HEK293 (cell line): ENCODE measurements at regions not wholly inside any gene's neighbourhood (a gene's known extent, or its start where the extent isn't known, plus 50 kb on each side); places are given as distances from the start of the nearest gene placed in this dataset.

Source experiments
- CTCF ChIA-PET: fragments of 350-600 bp; formaldehyde crosslinking; extraction: SDS; loops from one replicate; lab custom pipeline; 2021; ENCODE audit warnings: antibody characterized with exemption; lab: Yijun Ruan, JAX
- POLR2A ChIA-PET: fragments of 300-600 bp; formaldehyde crosslinking; extraction: SDS; loops from one replicate; lab custom pipeline; 2020; ENCODE audit warnings: antibody characterized with exemption, inconsistent platforms; lab: Yijun Ruan, JAX
- H3K27ac ChIP-seq: fragments of 200-500 bp; sonication (Bioruptor generic); 2 replicates; pipeline ENCODE4 v1.5.1; 2014; ENCODE audit warnings: low read depth, low read length, control low read depth, inconsistent platforms; ENCODE audit errors: extremely low read depth
- H3K36me3 ChIP-seq, 2 experiments: fragments of 200-500 bp in 1 of 2; sonication (Bioruptor generic) in 1 of 2; 1 replicate in 1 of 2; 2 replicates in 1 of 2; pipeline ENCODE4 v1.5.1; 2014 to 2017; ENCODE audit warnings: inconsistent platforms in 2 of 2, low read length in 2 of 2; ENCODE audit not compliant: control insufficient read depth in 2 of 2, insufficient read depth in 1 of 2
- H3K4me1 ChIP-seq: fragments of 200-500 bp; sonication (Bioruptor generic); 2 replicates; pipeline ENCODE4 v1.5.1; 2014; ENCODE audit warnings: mild to moderate bottlenecking, low read length, inconsistent platforms; ENCODE audit not compliant: control insufficient read depth, insufficient read depth
- H3K4me3 ChIP-seq: 2 replicates; pipeline ENCODE4 v1.5.1; 2011; ENCODE audit warnings: low read depth, mild to moderate bottlenecking, control low read depth, low read length, moderate library complexity
- H3K9me3 ChIP-seq: fragments of 200-500 bp; sonication (Bioruptor generic); 2 replicates; pipeline ENCODE4 v1.5.1; 2014; ENCODE audit warnings: low read depth, low read length, inconsistent platforms; ENCODE audit not compliant: control insufficient read depth, insufficient read depth
- TRIM28 ChIP-seq: IDR thresholded peaks from 2 replicates; pipeline ENCODE4 v1.6.1; 2011; ENCODE audit warnings: low read length, control low read depth, borderline replicate concordance
- ZBTB44 ChIP-seq: fragments of 450-650 bp; IDR thresholded peaks from 2 replicates; pipeline ENCODE4 v1.5.1; 2018; ENCODE audit warnings: missing biosample characterization, mild to moderate bottlenecking, missing genetic modification characterization
- ZBTB48 ChIP-seq: fragments of 450-650 bp; formaldehyde crosslinking; IDR thresholded peaks from 2 replicates; pipeline ENCODE4 v1.5.1; 2016; ENCODE audit warnings: missing biosample characterization, missing genetic modification characterization
- ZFHX2 ChIP-seq: fragments of 450-650 bp; formaldehyde crosslinking; conservative IDR thresholded peaks from 2 replicates; pipeline ENCODE4 v1.5.1; 2016; ENCODE audit warnings: missing biosample characterization, missing genetic modification characterization
- ZFP69B ChIP-seq: fragments of 450-650 bp; formaldehyde crosslinking; IDR thresholded peaks from 2 replicates; pipeline ENCODE4 v1.5.1; 2016; ENCODE audit warnings: missing biosample characterization, missing genetic modification characterization
- ZNF121 ChIP-seq: fragments of 450-650 bp; formaldehyde crosslinking; IDR thresholded peaks from 2 replicates; pipeline ENCODE4 v1.5.1; 2016; ENCODE audit warnings: missing biosample characterization, missing genetic modification characterization
- ZNF155 ChIP-seq: fragments of 450-650 bp; formaldehyde crosslinking; IDR thresholded peaks from 2 replicates; pipeline ENCODE4 v1.5.1; 2016; ENCODE audit warnings: missing biosample characterization, missing genetic modification characterization
- ZNF214 ChIP-seq: fragments of 450-650 bp; formaldehyde crosslinking; IDR thresholded peaks from 2 replicates; pipeline ENCODE4 v1.5.1; 2017; ENCODE audit warnings: missing biosample characterization, mild to moderate bottlenecking, missing genetic modification characterization, borderline replicate concordance
- ZNF366 ChIP-seq: fragments of 450-650 bp; formaldehyde crosslinking; conservative IDR thresholded peaks from 2 replicates; pipeline ENCODE4 v1.5.1; 2016; ENCODE audit warnings: missing biosample characterization, missing genetic modification characterization
- ZNF529 ChIP-seq: fragments of 450-650 bp; formaldehyde crosslinking; IDR thresholded peaks from 2 replicates; pipeline ENCODE4 v1.5.1; 2017; ENCODE audit warnings: missing genetic modification characterization, missing biosample characterization; ENCODE audit not compliant: insufficient replicate concordance
- ZNF776 ChIP-seq: fragments of 450-650 bp; formaldehyde crosslinking; IDR thresholded peaks from 2 replicates; pipeline ENCODE4 v1.5.0; 2017; ENCODE audit warnings: missing biosample characterization, missing genetic modification characterization, borderline replicate concordance
- ZNF777 ChIP-seq: fragments of 450-650 bp; formaldehyde crosslinking; IDR thresholded peaks from 2 replicates; pipeline ENCODE4 v1.5.1; 2017; ENCODE audit warnings: missing biosample characterization, missing genetic modification characterization, borderline replicate concordance
- TF ChIP-seq, protein P1 (sequence below): fragments of 450-650 bp; formaldehyde crosslinking; IDR thresholded peaks from 2 replicates; pipeline ENCODE4 v1.5.1; 2016; ENCODE audit warnings: missing biosample characterization, missing genetic modification characterization
- TF ChIP-seq, protein P2 (sequence below): fragments of 450-650 bp; formaldehyde crosslinking; IDR thresholded peaks from 2 replicates; pipeline ENCODE4 v1.5.1; 2016; ENCODE audit warnings: missing biosample characterization, missing genetic modification characterization, low read depth

DNA sequence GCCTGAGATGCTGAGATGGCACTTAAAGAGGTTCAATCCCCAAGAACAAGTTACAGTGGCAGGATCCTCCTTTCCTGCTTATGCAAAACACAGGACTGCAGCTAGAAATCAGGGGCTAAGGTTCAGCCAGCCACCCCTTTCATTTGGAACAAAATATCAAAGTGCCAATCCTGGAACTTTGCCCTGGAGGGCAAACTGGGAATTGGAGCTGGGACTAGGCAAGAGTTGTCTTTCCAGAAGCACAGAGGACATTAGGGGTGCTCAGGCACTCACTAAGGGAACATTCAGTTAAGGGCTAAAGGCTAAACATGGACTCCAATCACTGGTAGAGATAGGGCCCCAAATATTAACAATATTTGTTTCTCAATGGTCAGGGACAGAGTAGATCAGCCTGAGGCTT is 237.2 kb downstream of the EMP1 start:
- peaks cover 14% of the 10 kb centered on the region for H3K4me1 ChIP-seq
- H3K27ac ChIP-seq: no peak overlapping the region
- no peaks in the 10 kb centered on the region for H3K36me3 ChIP-seq
- ChIA-PET CTCF (interaction anchor here (0.6 kb wide), 1 partner anchor 91 kb away, joined by 3 read pairs; no protein-coding TSS in a partner anchor), POLR2A (no interaction called here)
- H3K4me3 ChIP-seq: no peak overlapping the region
- TF ChIP-seq ZBTB44 (tag by site-specific recombination): no peak
- no peak for TF ChIP-seq ZNF529 (tag by site-specific recombination)
- no peak for TF ChIP-seq ZNF777 (tag by site-specific recombination)
- no peak for TF ChIP-seq ZNF214 (tag by site-specific recombination)
- TF ChIP-seq ZNF121 (tag by site-specific recombination): no peak
- TF ChIP-seq ZNF155 (tag by site-specific recombination): no peak
- TF ChIP-seq ZFP69B (tag by site-specific recombination): no peak
- no peak for TF ChIP-seq ZNF366
- no peak for TF ChIP-seq TRIM28
- H3K9me3 ChIP-seq: no peaks in the 10 kb centered on the region

GRCh38 chr12:13431041-13431440 is 234.5 kb downstream of the EMP1 start:
- POLR2A ChIA-PET: no interaction called here
- TF ChIP-seq, protein P1, sequence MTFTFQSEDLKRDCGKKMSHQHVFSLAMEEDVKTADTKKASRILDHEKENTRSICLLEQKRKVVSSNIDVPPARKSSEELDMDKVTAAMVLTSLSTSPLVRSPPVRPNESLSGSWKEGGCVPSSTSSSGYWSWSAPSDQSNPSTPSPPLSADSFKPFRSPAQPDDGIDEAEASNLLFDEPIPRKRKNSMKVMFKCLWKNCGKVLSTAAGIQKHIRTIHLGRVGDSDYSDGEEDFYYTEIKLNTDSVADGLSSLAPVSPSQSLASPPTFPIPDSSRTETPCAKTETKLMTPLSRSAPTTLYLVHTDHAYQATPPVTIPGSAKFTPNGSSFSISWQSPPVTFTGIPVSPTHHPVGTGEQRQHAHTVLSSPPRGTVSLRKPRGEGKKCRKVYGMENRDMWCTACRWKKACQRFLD (tag by site-specific recombination): no peak

GRCh38 chr12:13428538-13429265 is 232.2 kb downstream of the EMP1 start:
- no peaks in the 10 kb centered on the region for H3K9me3 ChIP-seq
- no peaks in the 10 kb centered on the region for H3K36me3 ChIP-seq
- H3K4me3 ChIP-seq: no peak overlapping the region
- H3K27ac ChIP-seq: no peak overlapping the region
- no peaks in the 10 kb centered on the region for H3K4me1 ChIP-seq
- POLR2A ChIA-PET: no interaction called here
- TF ChIP-seq, protein P2, sequence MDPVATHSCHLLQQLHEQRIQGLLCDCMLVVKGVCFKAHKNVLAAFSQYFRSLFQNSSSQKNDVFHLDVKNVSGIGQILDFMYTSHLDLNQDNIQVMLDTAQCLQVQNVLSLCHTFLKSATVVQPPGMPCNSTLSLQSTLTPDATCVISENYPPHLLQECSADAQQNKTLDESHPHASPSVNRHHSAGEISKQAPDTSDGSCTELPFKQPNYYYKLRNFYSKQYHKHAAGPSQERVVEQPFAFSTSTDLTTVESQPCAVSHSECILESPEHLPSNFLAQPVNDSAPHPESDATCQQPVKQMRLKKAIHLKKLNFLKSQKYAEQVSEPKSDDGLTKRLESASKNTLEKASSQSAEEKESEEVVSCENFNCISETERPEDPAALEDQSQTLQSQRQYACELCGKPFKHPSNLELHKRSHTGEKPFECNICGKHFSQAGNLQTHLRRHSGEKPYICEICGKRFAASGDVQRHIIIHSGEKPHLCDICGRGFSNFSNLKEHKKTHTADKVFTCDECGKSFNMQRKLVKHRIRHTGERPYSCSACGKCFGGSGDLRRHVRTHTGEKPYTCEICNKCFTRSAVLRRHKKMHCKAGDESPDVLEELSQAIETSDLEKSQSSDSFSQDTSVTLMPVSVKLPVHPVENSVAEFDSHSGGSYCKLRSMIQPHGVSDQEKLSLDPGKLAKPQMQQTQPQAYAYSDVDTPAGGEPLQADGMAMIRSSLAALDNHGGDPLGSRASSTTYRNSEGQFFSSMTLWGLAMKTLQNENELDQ: no peak
- TF ChIP-seq ZNF776 (no peak), ZBTB48 (tag by site-specific recombination) (0 out of 2 replicates have a peak, but pooled peaks have one; percentile 16), ZFHX2 (tag by site-specific recombination) (no peak)
- CTCF ChIA-PET: interaction anchor here (1.3 kb wide), 1 partner anchor 106 kb away, joined by 4 read pairs; no protein-coding TSS in a partner anchor

More at GRCh38 chr12:13431041-13431440, 234.5 kb downstream of the EMP1 start:
- H3K36me3 ChIP-seq: no peaks in the 10 kb centered on the region
- H3K9me3 ChIP-seq: no peaks in the 10 kb centered on the region
- no peaks in the 10 kb centered on the region; the same call in 1 of the 2 replicates for H3K4me1 ChIP-seq
- CTCF ChIA-PET: no interaction called here
- no peak overlapping the region for H3K27ac ChIP-seq
- no peak overlapping the region for H3K4me3 ChIP-seq
